ENCODE measurements at regions not wholly inside any gene's neighbourhood (a gene's known extent, or its start where the extent isn't known, plus 50 kb on each side); places are given as distances from the start of the nearest gene placed in this dataset.

DNA sequence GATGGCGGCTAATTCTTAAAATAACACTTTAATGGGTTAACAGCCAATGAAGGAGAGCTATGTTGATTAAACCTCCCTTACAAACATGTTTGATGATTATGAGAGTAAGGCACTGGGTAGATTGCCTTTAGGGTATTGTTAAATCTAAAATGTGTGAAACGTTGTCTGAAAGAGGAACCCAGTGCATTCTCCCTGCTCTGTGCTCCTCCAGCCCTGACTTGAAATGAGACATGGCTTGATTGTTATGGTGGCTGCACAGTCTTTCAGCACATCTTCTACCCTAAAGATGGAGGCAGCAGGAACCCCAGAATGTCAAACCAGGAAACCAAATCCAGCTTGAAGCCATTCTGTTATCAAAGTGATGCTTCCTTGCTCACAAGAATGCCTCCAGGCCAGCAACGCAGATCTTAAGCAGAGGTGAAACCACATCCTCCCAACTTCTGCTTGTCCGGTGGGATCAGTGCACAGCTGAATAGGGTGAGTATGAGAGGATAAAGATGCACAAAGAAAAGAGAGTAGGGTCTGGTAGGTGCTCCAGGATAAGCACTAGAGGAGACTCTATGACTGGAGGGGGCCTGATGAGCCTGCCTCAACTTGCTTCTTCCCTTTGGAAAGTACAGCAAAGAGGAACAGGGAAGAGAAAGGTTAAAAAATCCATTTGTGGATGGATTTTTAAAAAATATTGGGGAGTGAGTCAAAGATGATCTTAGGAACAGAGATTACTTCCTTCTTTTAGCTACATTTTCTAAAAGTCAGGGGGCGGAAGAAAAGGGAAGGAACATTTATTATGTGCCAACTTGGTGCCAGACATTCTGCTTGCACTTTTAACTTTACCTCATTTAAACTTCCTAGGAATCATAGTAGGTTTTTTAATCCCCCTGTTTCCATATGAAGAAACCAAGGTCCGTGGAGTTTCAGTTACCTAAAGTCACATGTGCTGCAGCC, 523.0 kb downstream of the TXNL1 start:
- intact Hi-C loops (cut with DNase I) = no loop called here
- no peak overlapping the region for H3K4me3 ChIP-seq

DNA sequence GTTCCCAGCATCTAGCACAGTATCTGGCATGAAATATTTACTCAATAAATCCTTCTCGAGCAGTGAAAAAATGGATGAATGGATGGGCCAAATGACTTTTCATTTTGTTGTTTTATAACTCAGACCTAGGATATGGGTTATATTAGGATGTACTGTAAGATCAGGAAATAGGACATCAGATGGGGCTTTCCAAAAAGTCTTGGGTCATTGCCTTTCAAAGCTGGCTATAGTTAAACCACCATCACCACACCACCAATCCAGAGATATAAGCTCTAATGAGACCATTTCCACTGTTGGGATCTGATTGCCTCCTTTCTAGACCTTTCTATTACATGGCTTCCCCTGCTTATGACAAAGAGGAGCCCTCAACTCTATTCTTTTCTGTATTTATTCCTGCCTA, 525.0 kb upstream of the TCF4 start:
- no peaks in the 10 kb centered on the region for H3K9me3 ChIP-seq
- no peak for TF ChIP-seq POLR2AphosphoS5 (IDR thresholded peaks at IDR 0.05)
- TF ChIP-seq, protein P1, sequence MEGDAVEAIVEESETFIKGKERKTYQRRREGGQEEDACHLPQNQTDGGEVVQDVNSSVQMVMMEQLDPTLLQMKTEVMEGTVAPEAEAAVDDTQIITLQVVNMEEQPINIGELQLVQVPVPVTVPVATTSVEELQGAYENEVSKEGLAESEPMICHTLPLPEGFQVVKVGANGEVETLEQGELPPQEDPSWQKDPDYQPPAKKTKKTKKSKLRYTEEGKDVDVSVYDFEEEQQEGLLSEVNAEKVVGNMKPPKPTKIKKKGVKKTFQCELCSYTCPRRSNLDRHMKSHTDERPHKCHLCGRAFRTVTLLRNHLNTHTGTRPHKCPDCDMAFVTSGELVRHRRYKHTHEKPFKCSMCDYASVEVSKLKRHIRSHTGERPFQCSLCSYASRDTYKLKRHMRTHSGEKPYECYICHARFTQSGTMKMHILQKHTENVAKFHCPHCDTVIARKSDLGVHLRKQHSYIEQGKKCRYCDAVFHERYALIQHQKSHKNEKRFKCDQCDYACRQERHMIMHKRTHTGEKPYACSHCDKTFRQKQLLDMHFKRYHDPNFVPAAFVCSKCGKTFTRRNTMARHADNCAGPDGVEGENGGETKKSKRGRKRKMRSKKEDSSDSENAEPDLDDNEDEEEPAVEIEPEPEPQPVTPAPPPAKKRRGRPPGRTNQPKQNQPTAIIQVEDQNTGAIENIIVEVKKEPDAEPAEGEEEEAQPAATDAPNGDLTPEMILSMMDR (IDR thresholded peaks at IDR 0.05) = no peak
- TF ChIP-seq POLR2A (IDR thresholded peaks at IDR 0.05) = no peak
- TF ChIP-seq EP300 (IDR thresholded peaks at IDR 0.05) = no peak
- intact Hi-C loops (cut with DNase I) = no loop called here
- H3K27ac ChIP-seq = no peak overlapping the region
- no peaks in the 10 kb centered on the region for H3K4me1 ChIP-seq
- no peak for DNase-seq
- H3K36me3 ChIP-seq = no peaks in the 10 kb centered on the region
- no peaks in the 10 kb centered on the region for H3K27me3 ChIP-seq
- H3K4me3 ChIP-seq = no peak overlapping the region
- WGBS, 2 donors = 79 to 90% methylated on average over 1 of the region's 1 CpG

More for the DNA sequence above, 523.0 kb downstream of the TXNL1 start:
- no peak overlapping the region for H3K27ac ChIP-seq
- H3K4me1 ChIP-seq = no peaks in the 10 kb centered on the region
- no peak for DNase-seq
- no peaks in the 10 kb centered on the region for H3K9me3 ChIP-seq
- TF ChIP-seq POLR2A (IDR thresholded peaks at IDR 0.05) = no peak
- no peak for TF ChIP-seq EP300 (IDR thresholded peaks at IDR 0.05)
- TF ChIP-seq, protein P1 (IDR thresholded peaks at IDR 0.05) = no peak
- no peak for TF ChIP-seq POLR2AphosphoS5 (IDR thresholded peaks at IDR 0.05)
- no peaks in the 10 kb centered on the region for H3K27me3 ChIP-seq
- WGBS, 2 donors = 61 to 75% methylated on average over 6 of the region's 6 CpGs
- no peaks in the 10 kb centered on the region for H3K36me3 ChIP-seq

DNA sequence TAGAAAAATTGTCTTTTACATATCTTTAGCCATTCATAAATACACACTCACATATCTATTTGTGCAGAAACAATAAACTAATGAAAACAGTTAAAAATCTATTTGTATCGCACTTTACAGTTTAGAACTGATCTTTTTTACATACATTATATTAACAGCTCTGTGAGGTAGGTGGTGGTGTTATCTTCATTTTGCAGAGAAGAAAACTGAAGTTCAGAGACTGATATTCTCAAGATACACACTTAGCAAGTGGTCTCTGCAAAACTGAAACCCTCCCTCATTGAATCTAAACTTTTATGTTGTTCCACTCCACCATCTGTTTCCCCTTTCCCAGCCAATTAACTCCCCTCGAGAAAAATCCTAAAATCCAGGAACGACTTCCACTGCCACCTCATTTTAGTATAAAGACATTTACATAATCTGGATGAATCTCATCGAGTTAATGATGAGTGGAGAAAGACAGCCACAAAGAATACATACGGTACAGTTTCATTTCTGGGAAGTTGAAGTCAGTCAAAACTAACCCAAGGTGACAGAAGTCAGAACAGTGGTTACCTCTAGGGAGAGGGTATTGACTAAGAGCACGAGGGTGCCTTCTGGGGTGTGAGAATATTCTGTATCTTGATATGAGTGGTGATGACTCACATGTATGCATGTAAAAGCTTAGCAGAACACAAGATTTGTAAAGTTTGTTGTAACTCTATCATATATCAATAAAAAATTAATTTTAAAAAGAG, 524.2 kb upstream of the TCF4 start:
- TF ChIP-seq POLR2A (IDR thresholded peaks at IDR 0.05) (no peak), POLR2AphosphoS5 (IDR thresholded peaks at IDR 0.05) (no peak), EP300 (IDR thresholded peaks at IDR 0.05) (no peak)
- TF ChIP-seq, protein P1 (IDR thresholded peaks at IDR 0.05) = no peak
- Histone ChIP-seq H3K4me1 (no peaks in the 10 kb centered on the region), H3K27ac (no peak overlapping the region), H3K9me3 (no peaks in the 10 kb centered on the region), H3K27me3 (no peaks in the 10 kb centered on the region), H3K36me3 (no peaks in the 10 kb centered on the region), H3K4me3 (no peak overlapping the region)
- DNase-seq = no peak
- intact Hi-C loops (cut with DNase I) = no loop called here
- 51 to 58% methylated on average over 6 of the region's 6 CpGs for WGBS, 2 donors

DNA sequence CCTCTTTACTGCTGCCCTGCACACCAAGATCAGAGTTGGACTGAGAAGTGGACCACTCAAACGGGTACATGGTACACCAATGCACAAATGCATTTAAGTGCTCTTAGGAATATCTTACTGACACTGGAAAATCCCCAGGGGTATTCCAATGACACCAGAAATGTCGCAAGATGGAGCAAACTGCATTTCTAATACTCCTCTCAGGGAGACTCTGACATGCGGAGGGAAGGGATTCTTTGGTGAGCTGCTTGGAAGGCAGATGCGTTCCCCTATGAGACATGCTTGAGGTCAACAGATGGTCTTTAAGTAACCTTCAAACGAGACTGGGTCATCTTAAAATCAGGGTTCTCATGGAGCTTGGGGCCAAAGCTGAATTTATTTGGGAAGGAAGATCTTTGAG, 521.8 kb upstream of the TCF4 start:
- H3K27ac ChIP-seq = no peak overlapping the region

More for the DNA sequence above, 521.8 kb upstream of the TCF4 start:
- Histone ChIP-seq H3K27me3 (no peaks in the 10 kb centered on the region), H3K36me3 (no peaks in the 10 kb centered on the region), H3K4me1 (no peaks in the 10 kb centered on the region), H3K9me3 (no peaks in the 10 kb centered on the region), H3K4me3 (no peak overlapping the region)
- WGBS, 2 donors = 79 to 86% methylated on average over 5 of the region's 5 CpGs
- TF ChIP-seq, protein P1 (IDR thresholded peaks at IDR 0.05) = no peak
- TF ChIP-seq POLR2AphosphoS5 (IDR thresholded peaks at IDR 0.05) = no peak
- TF ChIP-seq POLR2A (IDR thresholded peaks at IDR 0.05) = no peak
- TF ChIP-seq EP300 (IDR thresholded peaks at IDR 0.05) = no peak
- intact Hi-C loops (cut with DNase I) = no loop called here
- no peak for DNase-seq

Measured in sigmoid colon (tissue), 6 donors.